HG03025 (cell line): ENCODE measurements at regions not wholly inside any gene's neighbourhood (a gene's known extent, or its start where the extent isn't known, plus 50 kb on each side); places are given as distances from the start of the nearest gene placed in this dataset.
"Not testable (repeated sequence)": the region's sequence is repeated elsewhere in the genome, so short reads cannot be mapped to it uniquely, and the experiment has no call there.

ENCODE experiments used
- ATAC-seq: cut with Tn5 transposase; IDR thresholded peaks from one replicate; pipeline ENCODE4 v1.9.1; 2021; ENCODE audit warnings: mild to moderate bottlenecking, moderate library complexity; ENCODE audit not compliant: unreplicated experiment, low FRiP score

DNA sequence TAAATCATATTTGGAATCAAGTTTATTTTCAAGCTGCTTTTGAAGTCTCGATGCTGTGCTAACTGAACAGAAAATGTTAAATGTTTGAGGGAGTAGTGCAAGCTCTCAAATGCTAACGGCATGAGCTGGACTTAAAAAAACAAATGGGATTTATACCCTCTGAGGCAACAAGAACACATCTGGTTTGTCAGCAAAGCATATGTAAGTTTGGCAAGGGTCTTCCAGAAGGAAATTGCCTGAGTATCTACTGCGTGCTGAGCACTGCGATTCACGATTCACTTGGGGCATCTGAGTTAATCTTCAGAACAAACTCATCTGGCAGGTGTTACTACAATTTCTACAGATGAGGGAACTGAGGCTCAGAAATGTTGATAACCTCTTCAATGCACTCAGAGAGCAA is 98.4 kb upstream of the C9orf72 start:
- ATAC-seq = no peak

DNA sequence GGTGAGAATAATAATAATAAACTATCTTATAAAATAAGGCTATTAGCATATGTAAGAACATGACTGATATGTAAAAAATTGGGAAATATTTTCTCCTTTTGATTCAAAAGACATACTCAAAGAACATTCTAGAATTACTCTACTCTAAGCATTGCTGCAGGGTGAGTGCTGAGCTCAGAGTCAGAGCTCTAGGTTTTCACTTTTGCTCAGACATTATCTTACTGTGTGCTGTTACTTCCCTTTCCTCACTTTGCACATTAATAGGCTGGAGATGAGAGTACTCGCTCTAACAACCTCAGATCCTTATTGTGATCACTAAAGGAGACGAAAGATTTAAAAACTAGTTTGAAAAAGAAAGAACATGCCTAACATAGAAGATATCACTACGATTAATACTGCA is 99.4 kb upstream of the C9orf72 start:
- no peak for ATAC-seq

DNA sequence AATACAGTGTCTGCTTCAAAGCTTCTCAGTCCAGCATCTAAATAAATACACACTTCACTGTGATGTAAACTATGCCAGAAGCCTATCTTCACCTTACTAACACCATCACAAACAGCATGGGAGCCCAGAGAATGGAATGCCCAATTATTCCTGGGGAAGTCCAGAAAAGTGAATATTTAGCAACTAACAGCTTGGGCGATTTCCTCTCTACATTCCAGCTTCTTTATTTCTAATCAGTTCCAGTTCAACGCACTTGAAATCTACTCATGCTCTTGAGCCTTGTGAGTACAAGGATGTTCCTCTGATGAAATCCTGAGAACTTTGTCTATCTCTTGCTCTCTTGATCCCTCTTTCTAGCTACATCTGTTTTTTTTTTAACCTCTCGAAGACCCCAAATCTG is 100.4 kb upstream of the C9orf72 start:
- no peak for ATAC-seq

DNA sequence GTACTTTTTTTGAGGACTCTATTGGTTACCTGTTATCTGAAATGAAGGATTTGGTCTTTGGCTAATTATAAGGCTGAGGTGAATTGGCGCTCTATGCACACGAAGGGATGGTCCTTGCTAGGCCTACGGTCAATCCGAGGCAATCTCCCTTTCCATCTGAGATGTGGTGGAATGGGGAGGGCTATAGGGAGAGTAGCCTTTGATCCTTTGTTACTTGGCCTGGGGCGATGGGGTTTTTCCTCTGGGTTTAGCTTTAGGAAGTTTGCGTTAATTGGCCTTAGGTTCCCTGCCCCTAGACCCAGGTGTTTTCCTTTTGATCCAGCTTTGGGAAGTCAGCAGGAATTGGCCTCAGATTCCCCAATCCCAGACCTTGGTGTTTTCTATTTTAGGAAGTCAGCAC is 102.1 kb upstream of the C9orf72 start:
- ATAC-seq = no peak

DNA sequence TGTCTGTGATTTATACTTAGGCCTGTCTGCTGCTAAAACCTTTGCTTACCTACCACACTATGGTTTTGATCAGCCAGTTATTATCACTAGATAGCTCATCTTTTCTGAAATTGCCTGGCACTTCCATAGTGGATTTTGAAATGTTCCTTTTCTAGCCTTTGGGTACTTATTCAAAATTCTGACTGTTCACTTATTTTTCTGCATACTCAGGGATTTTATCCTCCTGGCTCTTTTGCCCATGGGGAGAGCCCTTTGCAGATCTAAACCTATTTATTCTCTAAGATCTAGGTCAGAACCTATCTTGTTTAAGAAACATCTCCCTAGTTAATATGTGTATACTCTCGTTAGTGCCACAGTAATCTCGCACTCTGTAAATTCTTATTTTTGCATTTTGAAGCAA is 103.5 kb upstream of the C9orf72 start:
- ATAC-seq = no peak

DNA sequence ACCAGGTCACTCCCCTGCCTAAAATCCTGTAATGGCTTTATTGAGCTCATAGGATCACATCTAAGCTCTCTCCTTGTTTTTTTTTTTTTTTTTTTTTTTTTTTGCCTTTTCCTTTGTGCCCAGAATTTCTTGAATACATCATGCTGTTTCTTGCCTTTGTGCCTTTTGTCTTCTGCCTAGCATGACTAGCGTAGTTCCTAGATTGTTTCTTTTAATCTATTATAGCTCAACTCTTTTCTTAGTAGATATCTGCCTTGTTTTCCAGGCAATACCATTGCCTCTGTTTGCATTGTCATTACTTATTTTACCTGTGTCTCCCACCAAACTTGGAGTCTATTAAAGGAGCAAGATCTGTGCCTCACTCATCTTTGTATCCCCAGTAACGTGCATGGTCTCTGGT is 106.1 kb upstream of the C9orf72 start:
- no peak for ATAC-seq

DNA sequence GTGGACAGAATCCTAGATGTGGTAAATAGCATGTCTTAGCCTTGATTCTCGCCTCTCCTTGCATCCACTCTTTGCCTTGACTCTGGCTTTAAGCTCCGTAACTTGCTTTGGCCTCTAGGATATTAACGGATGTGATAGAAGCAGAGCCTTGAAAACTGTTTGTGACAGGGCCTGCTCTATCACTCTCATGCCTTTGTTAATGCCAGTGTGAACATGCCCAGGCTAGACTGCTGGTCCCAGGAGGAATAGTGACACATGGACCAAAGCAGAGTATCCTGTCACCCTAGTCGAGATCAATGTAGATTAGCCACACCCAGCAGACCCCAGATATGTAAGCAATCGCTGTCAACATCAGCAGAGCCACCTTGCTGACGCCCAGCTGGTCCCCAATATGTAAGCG is 109.9 kb upstream of the C9orf72 start:
- ATAC-seq = no peak

DNA sequence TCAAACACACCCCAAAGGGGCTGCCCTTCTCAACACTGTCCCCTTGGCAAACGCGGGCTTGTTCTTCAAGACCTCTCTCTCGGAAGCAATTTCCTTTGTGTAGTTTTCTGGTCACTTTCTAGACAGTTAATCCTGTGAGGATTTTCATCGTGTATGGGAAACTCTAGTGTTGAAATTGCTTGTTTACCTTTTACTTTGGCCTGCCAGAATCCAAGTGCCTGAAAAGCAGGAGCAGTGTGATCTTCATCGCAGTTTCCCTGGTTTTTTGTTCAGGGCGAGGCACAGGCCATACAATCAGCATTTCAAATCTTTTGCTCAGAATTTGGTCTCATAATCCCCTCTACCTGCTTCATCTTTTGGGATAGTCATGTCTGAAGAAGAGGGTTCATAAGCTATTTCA is 115.7 kb upstream of the C9orf72 start:
- ATAC-seq = no peak

DNA sequence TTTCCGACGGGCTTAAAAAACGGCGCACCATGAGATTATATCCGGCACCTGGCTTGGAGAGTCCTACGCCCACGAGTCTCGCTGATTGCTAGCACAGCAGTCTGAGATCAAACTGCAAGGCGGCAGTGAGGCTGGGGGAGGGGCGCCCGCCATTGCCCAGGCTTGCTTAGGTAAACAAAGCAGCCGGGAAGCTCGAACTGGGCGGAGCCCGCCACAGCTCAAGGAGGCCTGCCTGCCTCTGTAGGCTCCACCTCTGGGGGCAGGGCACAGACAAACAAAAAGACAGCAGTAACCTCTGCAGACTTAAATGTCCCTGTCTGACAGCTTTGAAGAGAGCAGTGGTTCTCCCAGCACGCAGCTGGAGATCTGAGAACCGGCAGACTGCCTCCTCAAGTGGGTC is 117.5 kb upstream of the C9orf72 start:
- not testable (repeated sequence) for ATAC-seq

DNA sequence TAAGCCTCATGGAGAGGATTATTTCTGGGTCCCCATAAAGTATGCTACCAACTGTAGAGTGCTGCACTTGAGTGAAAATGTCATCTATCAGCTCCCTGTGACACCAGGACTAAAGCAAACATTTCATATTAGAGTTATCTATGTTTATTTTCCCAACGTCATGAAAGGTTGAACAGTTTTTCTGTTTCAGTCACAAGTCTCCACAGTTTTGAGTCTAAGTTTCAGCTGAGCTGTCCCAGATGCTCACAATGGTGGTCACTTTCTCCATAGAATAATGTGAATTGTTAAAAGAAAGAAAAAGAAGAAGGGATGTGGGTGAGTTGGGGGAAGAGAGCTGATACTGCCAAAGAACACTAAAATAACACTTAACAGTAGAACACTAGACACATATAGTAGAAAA is 126.3 kb upstream of the C9orf72 start:
- no peak for ATAC-seq

DNA sequence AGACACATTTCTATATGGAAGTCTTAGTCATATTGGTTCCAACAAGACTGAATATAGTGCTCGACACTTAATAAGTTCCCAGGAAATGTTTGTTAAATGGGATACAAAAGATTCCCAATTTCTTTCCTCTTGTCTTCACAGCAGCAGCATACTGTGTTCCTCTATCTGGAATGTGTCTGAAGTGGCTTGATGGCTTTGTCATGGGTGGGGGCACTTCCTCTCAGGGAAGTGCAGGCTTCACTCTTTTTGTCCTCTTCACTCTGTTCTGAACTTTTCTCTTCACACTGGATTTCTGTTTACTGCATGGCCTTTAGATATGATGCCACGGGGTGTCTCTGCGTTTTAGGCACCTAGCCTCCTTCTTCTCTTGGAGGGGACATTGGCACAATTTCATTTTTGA is 127.7 kb upstream of the C9orf72 start:
- no peak for ATAC-seq

DNA sequence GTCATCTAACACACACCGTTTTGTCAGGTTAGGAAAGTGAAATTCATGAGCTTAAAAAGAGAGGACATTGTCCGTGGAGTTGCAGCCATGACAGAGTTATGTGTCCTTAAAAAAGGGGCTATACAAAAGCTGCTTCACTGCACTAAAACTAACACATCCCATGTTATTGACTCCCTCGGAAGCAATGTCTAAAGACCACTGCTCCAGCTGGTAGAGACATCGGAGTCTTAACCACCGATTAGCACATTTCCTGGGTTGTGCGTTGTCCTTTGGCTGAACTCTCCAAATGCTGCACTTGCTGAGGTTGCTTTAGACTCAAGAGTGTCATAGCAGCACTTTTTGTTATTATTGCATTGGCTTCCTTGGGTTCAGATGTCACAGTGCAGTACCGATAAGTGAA is 128.3 kb upstream of the C9orf72 start:
- ATAC-seq = no peak

DNA sequence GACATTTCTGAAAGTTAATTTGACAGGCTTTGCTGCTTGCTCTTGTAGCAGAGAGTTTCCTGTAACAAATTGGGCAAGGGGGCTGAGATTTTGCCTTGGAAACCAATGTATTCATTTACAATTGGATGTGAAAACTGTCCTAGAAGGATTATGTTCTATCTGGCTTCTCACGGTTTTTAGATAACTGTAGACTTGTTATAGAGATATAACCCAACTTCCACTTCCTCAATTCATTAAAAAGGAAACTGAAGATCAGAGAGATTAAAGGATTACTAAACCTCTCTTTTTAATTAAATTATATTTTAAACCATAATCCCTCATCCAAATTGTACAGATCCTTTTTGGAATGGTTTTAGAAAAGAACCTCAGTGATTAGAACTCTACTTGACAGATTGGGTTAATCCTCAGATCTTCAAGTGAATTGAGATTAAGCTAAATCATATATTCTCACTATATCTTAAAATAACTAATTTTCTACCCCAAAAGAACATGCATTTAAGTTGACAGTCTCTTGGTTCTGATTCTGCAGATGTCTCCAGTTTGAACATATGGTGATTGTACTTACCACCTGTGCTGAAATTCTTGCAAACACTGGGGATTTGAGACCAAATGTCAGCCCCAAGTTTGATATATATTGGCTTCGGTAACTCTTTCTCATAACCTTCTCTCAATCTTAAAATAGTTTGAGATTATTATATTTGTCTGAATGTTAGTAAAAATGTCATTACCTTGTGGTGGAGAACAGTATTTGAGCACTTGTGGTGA is 130.1 kb upstream of the C9orf72 start:
- ATAC-seq = no peak

DNA sequence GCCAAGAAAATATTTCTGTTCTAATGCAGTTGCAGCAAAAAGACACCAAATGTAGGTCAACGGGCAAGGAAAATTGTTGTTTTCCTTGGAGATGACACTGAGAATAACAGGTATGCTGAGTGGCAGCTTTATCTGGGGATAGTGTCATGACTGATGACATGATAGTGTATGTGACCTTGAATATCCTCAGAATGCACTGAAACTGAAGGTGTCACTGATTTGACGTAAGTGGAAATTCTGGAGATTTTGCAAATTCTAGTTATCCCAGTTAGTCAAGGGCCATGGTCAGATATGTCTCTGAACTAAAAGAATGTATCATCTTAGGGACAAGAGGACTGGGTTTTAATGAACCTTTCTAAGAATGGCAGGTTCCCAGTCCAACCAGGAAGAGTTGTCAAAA is 138.0 kb upstream of the C9orf72 start:
- no peak for ATAC-seq

DNA sequence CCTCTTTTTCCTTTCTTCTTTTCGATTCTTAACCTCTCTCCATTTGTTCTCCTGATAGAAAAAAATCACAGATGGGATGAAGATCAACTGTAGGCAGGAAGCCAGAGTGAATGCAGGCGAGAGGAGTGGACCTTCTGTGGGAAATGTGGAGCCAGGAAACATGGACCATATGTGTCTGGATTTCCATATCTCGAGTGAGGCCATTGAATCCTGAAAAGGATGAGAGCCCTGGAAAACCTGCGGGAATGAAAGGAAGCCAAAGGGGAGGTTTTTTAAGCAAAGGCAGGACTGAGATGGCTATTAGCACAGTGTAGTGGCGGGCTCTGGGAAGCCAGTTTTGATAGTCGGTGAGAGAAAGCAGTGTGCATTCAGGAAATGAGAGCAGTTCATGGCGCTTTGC is 139.5 kb upstream of the C9orf72 start:
- no peak for ATAC-seq

DNA sequence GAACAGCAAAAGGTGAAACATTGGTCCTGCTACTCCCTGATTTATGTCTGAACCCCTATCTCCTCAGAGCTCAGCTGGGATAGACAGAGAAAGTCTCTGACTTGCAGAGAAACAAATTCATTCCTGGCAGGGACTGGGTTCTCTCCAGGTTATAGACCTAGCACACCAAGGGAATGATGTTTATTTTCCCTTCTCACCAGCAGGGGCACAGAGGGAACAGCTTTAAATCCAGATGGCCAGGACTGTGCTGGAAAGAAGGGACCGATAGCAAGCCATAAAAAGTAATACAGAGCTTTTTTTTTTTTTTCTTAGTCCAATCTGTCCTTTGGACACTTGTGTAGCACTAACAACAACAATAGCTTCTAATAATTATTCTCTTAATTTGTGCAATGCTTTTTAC is 141.1 kb upstream of the C9orf72 start:
- ATAC-seq = no peak

DNA sequence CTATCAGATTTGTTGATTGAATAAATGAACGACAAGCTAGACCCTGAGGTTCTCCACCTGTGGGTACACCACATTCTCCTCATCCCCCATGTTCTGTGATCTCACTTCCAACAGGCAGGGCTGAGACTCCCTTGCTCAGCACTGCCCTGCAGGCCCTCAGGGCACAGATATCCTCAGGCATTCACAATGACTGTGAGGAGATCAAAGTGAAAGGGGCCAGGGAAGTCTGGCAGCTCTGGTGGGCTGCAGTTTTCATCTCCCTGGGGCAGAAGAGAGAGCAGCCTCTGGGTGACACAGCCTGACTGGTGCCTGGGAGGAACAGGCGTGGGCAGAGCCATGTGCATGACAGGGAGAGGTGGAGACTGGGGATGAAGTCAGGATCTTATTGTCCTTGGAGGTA is 142.4 kb upstream of the C9orf72 start:
- no peak for ATAC-seq

DNA sequence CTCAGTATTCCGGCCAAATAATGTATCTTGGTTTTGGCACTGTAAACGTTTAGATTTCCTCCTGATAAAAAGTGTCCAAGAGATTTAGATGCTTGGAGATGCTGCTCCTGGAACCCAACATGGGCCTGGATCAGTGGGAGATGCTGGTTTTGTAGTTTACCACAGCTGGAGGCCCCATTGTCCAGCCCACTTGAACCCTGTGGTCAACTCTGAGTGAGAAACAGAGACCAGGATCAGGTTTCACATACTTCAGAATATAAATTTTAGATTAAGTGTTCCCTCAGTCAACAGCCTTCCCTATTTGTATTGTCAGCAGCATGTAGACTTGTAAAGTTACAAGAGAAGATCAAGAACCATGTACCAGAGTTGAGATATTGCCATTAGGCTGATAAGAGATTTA is 144.7 kb upstream of the C9orf72 start:
- no peak for ATAC-seq

DNA sequence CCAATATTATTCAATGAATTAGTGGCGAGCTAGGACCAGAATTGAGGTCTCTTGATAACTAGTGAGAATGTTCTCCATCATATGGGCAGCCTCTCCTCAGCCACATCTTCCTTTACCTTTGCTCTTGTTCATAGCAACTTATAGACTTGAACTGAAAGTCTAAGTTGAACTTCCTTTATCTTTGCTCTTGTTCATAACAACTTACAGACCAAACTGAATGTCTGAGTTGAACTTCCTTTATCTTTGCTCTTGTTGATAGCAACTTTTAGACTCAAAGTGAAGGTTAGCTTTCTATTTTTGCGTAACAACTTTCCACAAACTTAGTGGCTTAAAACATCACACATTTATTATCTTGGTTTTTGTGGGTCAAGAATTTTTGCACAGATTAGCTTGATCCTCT is 146.4 kb upstream of the C9orf72 start:
- ATAC-seq = no peak

DNA sequence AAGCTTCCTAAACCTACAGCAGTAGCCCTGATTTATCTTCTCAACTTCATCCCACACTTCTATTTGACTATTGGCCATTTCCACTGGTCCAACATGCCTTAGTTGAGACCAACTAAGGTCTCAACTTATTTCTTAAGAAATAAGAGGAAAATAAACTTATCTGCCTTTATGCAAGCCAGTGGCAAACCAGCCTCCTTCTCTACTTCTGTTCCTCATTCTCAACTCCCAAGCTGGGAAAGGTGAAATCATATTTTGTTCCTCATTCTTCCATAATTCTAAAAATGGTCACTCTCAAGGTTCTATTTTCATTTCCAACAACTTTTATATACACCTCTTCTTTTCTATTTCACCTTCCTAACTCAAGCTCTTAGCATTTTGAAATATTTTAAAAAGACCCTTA is 149.6 kb upstream of the C9orf72 start:
- ATAC-seq = no peak

DNA sequence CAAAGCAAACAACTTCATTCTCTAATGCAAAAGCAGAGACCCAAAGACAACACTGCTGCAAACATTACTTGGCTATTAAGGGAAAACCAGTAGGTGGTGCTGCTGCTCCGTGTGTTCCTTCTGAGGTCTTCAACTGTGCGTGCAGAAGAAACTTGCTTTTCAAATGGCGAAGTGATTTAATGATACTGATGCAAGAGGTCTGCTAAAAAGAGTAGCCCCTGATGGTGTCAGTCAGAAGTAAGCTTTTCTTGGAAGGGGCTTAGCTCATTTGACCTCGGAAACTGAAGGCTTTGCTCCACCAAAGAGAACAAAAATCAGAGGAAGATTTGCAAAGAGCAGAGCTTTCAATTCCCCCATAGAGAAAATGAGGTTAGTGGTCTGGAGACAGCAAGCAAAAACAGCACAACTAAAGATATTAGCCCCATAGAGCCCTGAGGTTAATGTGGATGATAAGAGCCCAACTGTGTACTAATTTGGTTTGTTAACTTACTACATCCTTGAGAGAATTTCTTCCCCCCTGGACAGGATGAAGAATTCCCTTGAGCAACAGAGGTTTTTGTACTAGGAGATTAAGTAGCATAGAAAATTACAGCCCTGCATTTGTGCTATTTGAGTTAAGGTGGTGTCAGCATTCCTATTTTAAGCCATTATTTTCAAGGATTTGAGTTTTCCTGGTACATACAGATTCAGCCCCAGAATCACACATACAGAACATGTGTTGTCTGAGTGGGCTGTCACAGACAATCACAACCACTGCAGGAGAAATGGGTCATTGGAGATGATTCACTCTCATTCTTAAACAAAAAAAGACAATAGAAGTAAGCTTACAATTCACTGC is 153.2 kb upstream of the C9orf72 start:
- no peak for ATAC-seq

DNA sequence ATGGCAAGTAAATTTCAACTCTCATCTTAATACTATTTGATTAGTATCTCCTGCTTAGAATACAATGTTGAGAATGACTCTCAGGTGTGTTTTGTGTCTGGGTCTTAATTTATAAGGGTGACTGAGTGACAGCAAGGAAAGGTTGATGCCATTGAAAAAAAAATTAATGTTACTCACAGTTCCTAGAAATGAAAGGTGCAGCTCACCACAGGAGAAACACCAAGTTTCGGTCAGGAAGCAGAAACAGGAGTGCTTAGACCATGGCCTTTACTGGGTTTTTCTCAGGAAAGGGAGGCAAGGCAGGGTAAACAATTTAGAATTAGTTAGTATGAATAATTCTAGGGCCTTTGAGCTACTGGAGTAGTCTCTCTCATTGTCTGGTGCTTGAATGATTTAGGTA is 159.2 kb upstream of the C9orf72 start:
- no peak for ATAC-seq
